ENCODE measurements at regions not wholly inside any gene's neighbourhood (a gene's known extent, or its start where the extent isn't known, plus 50 kb on each side); places are given as distances from the start of the nearest gene placed in this dataset.

- no peak for DNase-seq
Measured at GRCh38 chr16:13550254-13550653, 369.7 kb upstream of the ERCC4 start.

GRCh38 chr16:13552062-13552959 is 367.6 kb upstream of the ERCC4 start:
- peak in 2 of 58 donors; percentile 0 to 7 for DNase-seq

- no peak for DNase-seq
Measured at GRCh38 chr16:13552960-13553257, 367.0 kb upstream of the ERCC4 start.

- DNase-seq: no peak
Measured at GRCh38 chr16:13553453-13553985, 366.4 kb upstream of the ERCC4 start.

GRCh38 chr16:13554005-13554404 is 365.9 kb upstream of the ERCC4 start:
- DNase-seq: no peak

- DNase-seq: no peak
Measured at GRCh38 chr16:13554643-13555042, 365.3 kb upstream of the ERCC4 start.

- DNase-seq: no peak
Measured at GRCh38 chr16:13557418-13557817, 362.5 kb upstream of the ERCC4 start.

- no peak for DNase-seq
Measured at GRCh38 chr16:13558752-13559151, 361.2 kb upstream of the ERCC4 start.

GRCh38 chr16:13559624-13560023 is 360.3 kb upstream of the ERCC4 start:
- DNase-seq: no peak

- peak in 1 of 58 donors; percentile 2 for DNase-seq
Measured at GRCh38 chr16:13560151-13560550, 359.8 kb upstream of the ERCC4 start.

GRCh38 chr16:13561291-13562070 is 358.5 kb upstream of the ERCC4 start:
- DNase-seq: peak in 10 of 58 donors; percentile 1 to 34 (median 8)

- DNase-seq: no peak
Measured at GRCh38 chr16:13568803-13569202, 351.2 kb upstream of the ERCC4 start.

GRCh38 chr16:13569986-13570385 is 350.0 kb upstream of the ERCC4 start:
- no peak for DNase-seq

GRCh38 chr16:13571036-13571435 is 348.9 kb upstream of the ERCC4 start:
- no peak for DNase-seq

- DNase-seq: no peak
Measured at GRCh38 chr16:13573903-13574302, 346.1 kb upstream of the ERCC4 start.

GRCh38 chr16:13586051-13586450 is 333.9 kb upstream of the ERCC4 start:
- no peak for DNase-seq

- DNase-seq: no peak
Measured at GRCh38 chr16:13587181-13587580, 332.8 kb upstream of the ERCC4 start.

- DNase-seq: no peak
Measured at GRCh38 chr16:13594823-13595222, 325.1 kb upstream of the ERCC4 start.

GRCh38 chr16:13606804-13607203 is 313.1 kb upstream of the ERCC4 start:
- DNase-seq: no peak

- no peak for DNase-seq
Measured at GRCh38 chr16:13607289-13607688, 312.7 kb upstream of the ERCC4 start.

- no peak for DNase-seq
Measured at GRCh38 chr16:13611596-13611995, 308.4 kb upstream of the ERCC4 start.

- no peak for DNase-seq
Measured at GRCh38 chr16:13612623-13613022, 307.3 kb upstream of the ERCC4 start.

All from anterior cingulate cortex (tissue), 58 donors.